ENCODE measurements at regions not wholly inside any gene's neighbourhood (a gene's known extent, or its start where the extent isn't known, plus 50 kb on each side); places are given as distances from the start of the nearest gene placed in this dataset.

- no peaks in the 10 kb centered on the region for H3K36me3 Mint-ChIP-seq (ENCODE audit: insufficient read depth)
- no peak overlapping the region for H3K4me3 Mint-ChIP-seq
- peaks cover 11 to 21% of the 10 kb centered on the region in 2 donors for H3K9me3 Mint-ChIP-seq
- no peaks in the 10 kb centered on the region for H3K4me1 Mint-ChIP-seq (ENCODE audit: low read depth in 2 of 2)
- ATAC-seq (replicated peaks) (no peak), DNase-seq (no peak)
- H3K27me3 Mint-ChIP-seq, result no peaks in the 10 kb centered on the region
- no peak overlapping the region for H3K27ac Mint-ChIP-seq
Observed at GRCh38 chr5:165735388-165735787, 2230.0 kb downstream of the MAT2B start.

DNA sequence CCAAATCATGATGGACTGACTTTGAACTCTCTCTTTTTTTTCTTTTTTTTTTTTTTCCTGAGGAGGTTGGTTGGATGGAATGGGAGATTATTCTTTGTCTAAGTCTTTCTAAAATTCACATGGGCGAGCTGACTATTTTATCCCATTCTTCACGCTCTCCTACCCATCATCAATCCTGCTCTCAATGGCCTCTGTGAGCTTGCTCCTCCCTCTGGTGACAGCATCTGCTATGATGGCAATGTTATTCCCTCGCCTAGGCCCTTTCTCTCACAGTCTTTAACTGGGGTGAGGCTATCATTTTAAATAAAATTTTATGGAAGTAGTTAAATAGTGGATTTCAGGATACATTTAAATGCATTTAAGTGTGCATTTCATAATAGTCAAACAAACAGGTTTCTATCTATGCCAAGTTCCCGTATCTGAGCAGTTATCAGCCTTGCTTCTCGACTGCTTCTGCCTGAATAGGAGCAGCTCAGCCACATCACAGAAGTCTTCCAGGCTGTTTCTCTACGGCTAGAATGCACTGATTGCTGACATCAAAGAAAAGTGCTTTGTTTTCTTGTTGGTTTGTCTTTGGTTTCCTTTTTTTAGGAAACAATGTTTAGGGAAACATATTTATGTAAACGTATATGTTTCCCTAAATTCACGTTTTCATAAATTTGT, 2233.8 kb downstream of the MAT2B start:
- Mint-ChIP-seq H3K27me3 (no peaks in the 10 kb centered on the region), H3K9me3 (peaks cover 7 to 14% of the 10 kb centered on the region in 2 donors), H3K4me1 (ENCODE audit: low read depth in 2 of 2) (no peaks in the 10 kb centered on the region), H3K27ac (no peak overlapping the region), H3K36me3 (ENCODE audit: insufficient read depth) (no peaks in the 10 kb centered on the region), H3K4me3 (no peak overlapping the region)
- DNase-seq (no peak), ATAC-seq (replicated peaks) (no peak)

DNA sequence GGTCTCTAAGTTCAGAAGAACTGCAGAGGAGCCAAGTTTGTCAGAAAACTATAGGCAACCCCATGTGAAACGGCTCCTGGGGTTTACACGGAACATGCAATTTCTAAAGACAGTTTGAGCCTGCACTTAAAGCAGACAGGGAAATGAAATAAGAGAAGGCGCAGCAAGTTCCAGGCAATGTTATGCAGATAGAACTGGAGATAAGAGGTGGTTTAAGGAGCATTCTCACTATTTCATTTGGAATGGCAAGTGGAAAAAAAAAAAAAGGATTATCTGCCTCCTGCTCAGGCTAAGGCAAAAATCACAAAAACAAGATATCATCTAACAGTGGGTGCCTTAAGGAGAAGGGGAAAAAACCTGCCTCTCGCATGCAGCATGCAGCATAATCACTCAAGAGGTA, 2252.4 kb downstream of the MAT2B start:
- H3K4me3 Mint-ChIP-seq, result no peak overlapping the region
- H3K27me3 Mint-ChIP-seq, result no peaks in the 10 kb centered on the region
- no peak for DNase-seq
- peaks cover 14 to 25% of the 10 kb centered on the region in 2 donors for H3K9me3 Mint-ChIP-seq
- no peaks in the 10 kb centered on the region for H3K4me1 Mint-ChIP-seq (ENCODE audit: low read depth in 2 of 2)
- H3K27ac Mint-ChIP-seq, result no peak overlapping the region
- ATAC-seq (replicated peaks), result no peak
- H3K36me3 Mint-ChIP-seq (ENCODE audit: insufficient read depth), result no peaks in the 10 kb centered on the region

DNA sequence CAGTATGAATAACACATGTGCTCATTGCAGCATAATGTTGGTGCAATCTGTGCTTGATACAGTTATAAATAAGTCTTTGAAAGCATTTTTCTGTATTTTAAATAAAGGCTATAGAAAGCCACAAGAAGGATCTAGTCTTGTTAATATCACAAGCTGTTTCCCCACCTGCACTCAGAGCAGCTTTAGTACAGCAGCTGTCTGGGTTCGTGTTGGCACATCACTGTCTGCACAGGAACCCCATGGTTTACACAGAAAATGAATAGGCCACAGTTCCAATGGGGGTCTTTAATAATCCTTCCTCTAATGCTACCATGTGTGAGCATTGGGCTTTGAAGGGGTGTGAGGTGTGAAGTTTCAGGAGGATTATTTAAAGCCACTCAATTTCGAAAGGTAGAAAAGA, 2269.7 kb downstream of the MAT2B start:
- DNase-seq (no peak), ATAC-seq (replicated peaks) (no peak)
- Mint-ChIP-seq H3K4me3 (no peak overlapping the region), H3K27me3 (no peaks in the 10 kb centered on the region), H3K9me3 (peaks cover 8 to 9% of the 10 kb centered on the region in 2 donors), H3K36me3 (ENCODE audit: insufficient read depth) (no peaks in the 10 kb centered on the region), H3K27ac (no peak overlapping the region), H3K4me1 (ENCODE audit: low read depth in 2 of 2) (no peaks in the 10 kb centered on the region)

DNA sequence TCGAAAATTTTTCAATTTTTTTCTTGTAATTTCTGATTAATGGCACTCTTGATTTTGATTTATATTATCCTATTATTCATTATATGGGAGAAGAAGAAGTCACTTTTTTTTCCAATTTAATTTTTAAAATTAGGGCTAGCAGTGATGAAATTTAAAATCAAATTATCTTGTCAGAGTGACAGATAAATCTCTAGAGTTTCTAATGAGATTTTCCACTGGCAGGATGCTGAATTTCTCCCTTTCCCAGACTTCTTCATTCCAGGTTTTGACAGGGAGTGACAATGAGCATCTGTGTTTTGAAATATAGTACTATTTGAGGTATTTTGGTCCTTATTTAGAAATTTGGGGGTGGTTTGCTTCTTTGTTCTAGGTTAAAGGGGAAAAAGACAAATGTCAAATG, 2274.1 kb downstream of the MAT2B start:
- H3K36me3 Mint-ChIP-seq (ENCODE audit: insufficient read depth), result no peaks in the 10 kb centered on the region
- no peak for DNase-seq
- peaks cover 8% of the 10 kb centered on the region in 2 donors for H3K9me3 Mint-ChIP-seq
- H3K4me3 Mint-ChIP-seq, result no peak overlapping the region
- no peaks in the 10 kb centered on the region for H3K4me1 Mint-ChIP-seq (ENCODE audit: low read depth in 2 of 2)
- H3K27me3 Mint-ChIP-seq, result no peaks in the 10 kb centered on the region
- ATAC-seq (replicated peaks), result no peak
- H3K27ac Mint-ChIP-seq, result no peak overlapping the region

GRCh38 chr5:165780901-165781300, 2275.5 kb downstream of the MAT2B start:
- Mint-ChIP-seq H3K4me3 (no peak overlapping the region), H3K27me3 (no peaks in the 10 kb centered on the region), H3K9me3 (peaks cover 6 to 8% of the 10 kb centered on the region in 2 donors), H3K27ac (no peak overlapping the region), H3K36me3 (ENCODE audit: insufficient read depth) (no peaks in the 10 kb centered on the region), H3K4me1 (ENCODE audit: low read depth in 2 of 2) (no peaks in the 10 kb centered on the region)
- no peak for ATAC-seq (replicated peaks)
- no peak for DNase-seq

DNA sequence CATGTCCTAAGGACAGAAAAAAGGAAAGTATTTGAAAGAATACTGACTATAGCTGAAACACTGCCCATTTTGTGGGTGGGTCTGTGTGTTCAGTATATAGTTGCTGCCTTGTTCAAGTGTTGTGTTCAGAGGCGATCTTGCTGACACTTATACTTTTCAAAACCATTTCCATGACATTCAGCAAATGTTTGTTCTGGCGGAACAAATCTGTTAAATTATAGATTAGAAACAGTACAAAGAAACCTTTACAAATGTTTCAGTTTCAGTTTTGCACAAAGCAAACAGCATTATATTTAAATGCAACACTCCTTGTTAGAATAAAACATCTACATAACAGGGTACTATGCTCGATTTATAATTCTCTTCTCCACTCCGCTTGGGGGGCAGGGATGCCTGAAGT, 2276.3 kb downstream of the MAT2B start:
- no peaks in the 10 kb centered on the region for H3K36me3 Mint-ChIP-seq (ENCODE audit: insufficient read depth)
- no peaks in the 10 kb centered on the region for H3K4me1 Mint-ChIP-seq (ENCODE audit: low read depth in 2 of 2)
- no peaks in the 10 kb centered on the region for H3K27me3 Mint-ChIP-seq
- peaks cover 2 to 3% of the 10 kb centered on the region in 2 donors for H3K9me3 Mint-ChIP-seq
- DNase-seq (no peak), ATAC-seq (replicated peaks) (no peak)
- H3K27ac Mint-ChIP-seq, result no peak overlapping the region
- no peak overlapping the region for H3K4me3 Mint-ChIP-seq

DNA sequence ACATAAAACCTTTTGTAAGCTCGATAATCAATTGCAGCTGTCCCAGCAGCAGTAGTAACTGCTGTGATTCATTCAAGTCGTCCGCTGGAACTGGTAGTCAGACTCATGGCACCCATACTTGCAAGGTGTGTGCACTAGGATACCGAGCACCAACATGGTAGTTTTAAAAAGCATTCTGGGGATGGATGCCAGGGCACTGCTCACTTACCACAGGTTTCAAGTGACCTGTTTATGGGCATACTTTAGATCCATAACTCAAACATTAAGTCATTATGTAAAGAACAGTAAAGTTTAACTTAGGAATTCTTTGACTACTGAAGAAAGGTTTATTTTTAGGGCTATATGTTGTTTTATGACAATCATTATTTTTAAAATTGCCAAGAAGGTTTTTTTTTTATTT, 2277.6 kb downstream of the MAT2B start:
- no peaks in the 10 kb centered on the region for H3K27me3 Mint-ChIP-seq
- no peaks in the 10 kb centered on the region for H3K4me1 Mint-ChIP-seq (ENCODE audit: low read depth in 2 of 2)
- H3K4me3 Mint-ChIP-seq, result no peak overlapping the region
- H3K27ac Mint-ChIP-seq, result no peak overlapping the region
- ATAC-seq (replicated peaks) (no peak), DNase-seq (no peak)
- H3K9me3 Mint-ChIP-seq, result peaks cover 0 to 4% of the 10 kb centered on the region in 2 donors
- no peaks in the 10 kb centered on the region for H3K36me3 Mint-ChIP-seq (ENCODE audit: insufficient read depth)

- DNase-seq (no peak), ATAC-seq (replicated peaks) (no peak)
- H3K27ac Mint-ChIP-seq, result no peak overlapping the region
- H3K9me3 Mint-ChIP-seq, result peaks cover 0 to 8% of the 10 kb centered on the region in 2 donors
- H3K27me3 Mint-ChIP-seq, result no peaks in the 10 kb centered on the region
- no peak overlapping the region for H3K4me3 Mint-ChIP-seq
- H3K4me1 Mint-ChIP-seq (ENCODE audit: low read depth in 2 of 2), result no peaks in the 10 kb centered on the region
- H3K36me3 Mint-ChIP-seq (ENCODE audit: insufficient read depth), result no peaks in the 10 kb centered on the region
Observed at GRCh38 chr5:165786073-165786472, 2280.7 kb downstream of the MAT2B start.

GRCh38 chr5:165795073-165795472, 2289.7 kb downstream of the MAT2B start:
- H3K9me3 Mint-ChIP-seq, result peaks cover 10 to 11% of the 10 kb centered on the region in 2 donors
- no peak overlapping the region for H3K4me3 Mint-ChIP-seq
- no peaks in the 10 kb centered on the region for H3K27me3 Mint-ChIP-seq
- H3K4me1 Mint-ChIP-seq (ENCODE audit: low read depth in 2 of 2), result no peaks in the 10 kb centered on the region
- no peaks in the 10 kb centered on the region for H3K36me3 Mint-ChIP-seq (ENCODE audit: insufficient read depth)
- DNase-seq (no peak), ATAC-seq (replicated peaks) (no peak)
- no peak overlapping the region for H3K27ac Mint-ChIP-seq

DNA sequence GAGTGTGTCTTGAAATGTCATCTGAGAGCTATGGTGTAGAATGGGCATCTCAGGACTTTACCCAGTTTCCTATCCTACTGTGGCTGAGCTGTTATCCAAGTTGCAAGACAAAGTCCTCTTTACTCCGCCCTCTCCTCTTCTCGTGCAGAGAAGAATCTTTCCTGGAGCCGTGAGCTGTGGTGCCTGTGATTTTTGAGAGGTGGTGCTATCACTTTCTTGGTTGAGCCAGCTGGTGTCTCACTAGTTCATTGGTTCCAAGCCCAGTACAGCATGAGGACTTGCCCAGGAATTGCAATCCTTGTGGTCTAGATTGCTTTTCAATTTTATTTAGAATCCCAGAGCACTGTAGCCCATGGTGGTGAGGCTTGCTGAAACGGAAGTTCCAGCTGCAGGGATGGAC, 2300.3 kb downstream of the MAT2B start:
- no peak overlapping the region for H3K4me3 Mint-ChIP-seq
- DNase-seq (no peak), ATAC-seq (replicated peaks) (no peak)
- H3K27ac Mint-ChIP-seq, result no peak overlapping the region
- no peaks in the 10 kb centered on the region for H3K4me1 Mint-ChIP-seq (ENCODE audit: low read depth in 2 of 2)
- H3K36me3 Mint-ChIP-seq (ENCODE audit: insufficient read depth), result no peaks in the 10 kb centered on the region
- no peaks in the 10 kb centered on the region for H3K27me3 Mint-ChIP-seq
- H3K9me3 Mint-ChIP-seq, result peaks cover 3 to 8% of the 10 kb centered on the region in 2 donors

GRCh38 chr5:165808335-165808734, 2302.9 kb downstream of the MAT2B start:
- ATAC-seq (replicated peaks), result no peak
- no peaks in the 10 kb centered on the region for H3K27me3 Mint-ChIP-seq
- no peak overlapping the region for H3K4me3 Mint-ChIP-seq

DNA sequence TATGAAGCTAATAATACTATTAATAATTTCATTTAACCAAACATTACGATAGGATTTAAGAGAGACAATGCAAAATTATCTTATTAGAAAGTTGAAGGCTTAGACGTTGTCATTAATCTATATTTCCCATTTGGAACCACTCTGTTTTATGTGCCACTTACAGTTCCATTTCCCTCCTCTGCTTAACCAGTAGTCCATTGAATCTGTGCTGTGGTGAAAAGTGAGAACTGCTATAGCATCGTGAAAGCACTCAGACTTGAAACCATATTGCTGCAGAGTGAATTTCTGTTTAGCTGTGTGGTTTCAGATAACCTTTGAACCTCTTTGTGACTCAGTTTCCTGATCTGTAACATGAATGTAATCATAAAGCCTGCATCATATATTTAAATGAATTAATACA, 2304.5 kb downstream of the MAT2B start:
- DNase-seq, result no peak
- no peak for ATAC-seq (replicated peaks)
- Mint-ChIP-seq H3K4me1 (ENCODE audit: low read depth in 2 of 2) (no peaks in the 10 kb centered on the region), H3K9me3 (no peaks in the 10 kb centered on the region), H3K27ac (no peak overlapping the region), H3K4me3 (no peak overlapping the region), H3K27me3 (no peaks in the 10 kb centered on the region), H3K36me3 (ENCODE audit: insufficient read depth) (no peaks in the 10 kb centered on the region)

More at GRCh38 chr5:165808335-165808734, 2302.9 kb downstream of the MAT2B start:
- Mint-ChIP-seq H3K9me3 (peaks cover 0 to 3% of the 10 kb centered on the region in 2 donors), H3K4me1 (ENCODE audit: low read depth in 2 of 2) (no peaks in the 10 kb centered on the region), H3K36me3 (ENCODE audit: insufficient read depth) (no peaks in the 10 kb centered on the region), H3K27ac (no peak overlapping the region)
- DNase-seq, result no peak

DNA sequence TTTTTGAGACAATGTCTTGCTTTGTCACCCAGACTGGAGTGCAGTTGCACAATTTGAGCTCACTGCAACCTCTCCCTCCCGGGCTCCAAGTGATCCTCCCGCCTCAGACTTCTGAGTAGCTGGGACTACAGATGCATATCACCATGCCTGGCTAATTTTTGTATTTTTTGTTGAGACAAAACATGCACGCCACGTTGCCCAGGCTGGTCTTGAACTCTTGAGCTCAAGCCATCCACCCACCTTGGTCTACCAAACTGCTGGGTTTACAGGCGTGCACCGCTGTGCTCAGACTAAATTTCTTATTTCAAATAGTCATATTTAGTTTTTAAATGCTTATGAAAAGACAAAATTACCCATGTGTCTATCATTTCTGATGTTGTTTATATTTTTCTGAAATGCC, 2324.1 kb downstream of the MAT2B start:
- Mint-ChIP-seq H3K9me3 (peaks cover 0 to 5% of the 10 kb centered on the region in 2 donors), H3K4me3 (no peak overlapping the region), H3K4me1 (ENCODE audit: low read depth in 2 of 2) (no peaks in the 10 kb centered on the region), H3K27me3 (no peaks in the 10 kb centered on the region), H3K27ac (no peak overlapping the region), H3K36me3 (ENCODE audit: insufficient read depth) (no peaks in the 10 kb centered on the region)
- no peak for ATAC-seq (replicated peaks)
- no peak for DNase-seq

DNA sequence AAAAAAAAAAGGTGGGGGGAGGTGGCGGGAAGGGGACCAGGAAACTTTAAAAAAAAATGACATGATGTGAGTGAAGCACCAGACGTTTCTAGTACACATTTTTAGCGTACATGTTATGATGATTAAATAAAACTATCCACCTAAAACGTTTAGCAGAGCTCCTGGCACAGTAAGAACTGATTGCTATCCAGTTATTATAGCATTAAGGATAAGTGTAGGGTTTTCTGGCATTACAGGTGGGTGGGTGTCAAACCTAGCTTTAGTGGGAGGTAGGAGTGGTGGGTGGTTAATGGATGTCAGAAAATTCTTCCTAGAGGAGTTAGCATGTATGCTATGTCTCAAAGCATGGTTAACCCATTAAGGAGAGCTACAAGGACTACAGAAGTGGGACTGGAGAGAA, 2329.5 kb downstream of the MAT2B start:
- no peaks in the 10 kb centered on the region for H3K27me3 Mint-ChIP-seq
- DNase-seq (no peak), ATAC-seq (replicated peaks) (no peak)
- no peak overlapping the region for H3K4me3 Mint-ChIP-seq
- peaks cover 9 to 11% of the 10 kb centered on the region in 2 donors for H3K9me3 Mint-ChIP-seq
- no peaks in the 10 kb centered on the region for H3K4me1 Mint-ChIP-seq (ENCODE audit: low read depth in 2 of 2)
- H3K27ac Mint-ChIP-seq, result no peak overlapping the region
- no peaks in the 10 kb centered on the region for H3K36me3 Mint-ChIP-seq (ENCODE audit: insufficient read depth)

Measured in effector memory CD8-positive, alpha-beta T cell (primary cell).